CD4-positive, CD25-positive, alpha-beta regulatory T cell (primary cell): ENCODE measurements at regions not wholly inside any gene's neighbourhood (a gene's known extent, or its start where the extent isn't known, plus 50 kb on each side); places are given as distances from the start of the nearest gene placed in this dataset.

Experiments
- ATAC-seq, 2 donors: fragments of 150-1000 bp; cut with Tn5 transposase; one replicate each; pipeline ENCODE4 v1.10.0; 2021; ENCODE audit warnings: low read depth in 2 of 2, moderate number of reproducible peaks in 2 of 2, moderate library complexity in 1 of 2
- DNase-seq, 3 donors: peaks; one replicate each; pipeline versions ENCODE4 v3.0.0 to v3.0.0-alpha.2; 2012 to 2022; ENCODE audit warnings: mixed read lengths in 1 of 3
- H3K27ac ChIP-seq: one replicate; pipeline ENCODE4 v1.7.0; 2013; ENCODE audit warnings: mild to moderate bottlenecking, low read length; ENCODE audit not compliant: insufficient read depth, poor library complexity, severe bottlenecking
- H3K27me3 ChIP-seq: one replicate; pipeline ENCODE4 v1.7.0; 2013; ENCODE audit warnings: low read length; ENCODE audit not compliant: control insufficient read depth, insufficient read depth
- H3K36me3 ChIP-seq: one replicate; pipeline ENCODE4 v1.7.0; 2013; ENCODE audit warnings: mild to moderate bottlenecking, low read length, moderate library complexity; ENCODE audit not compliant: control insufficient read depth, insufficient read depth
- H3K4me1 ChIP-seq: 2 replicates; pipeline ENCODE4 v1.7.0; 2013; ENCODE audit warnings: mild to moderate bottlenecking, low read length; ENCODE audit not compliant: insufficient read depth, control insufficient read depth, poor library complexity, severe bottlenecking
- H3K4me3 ChIP-seq: one replicate; pipeline ENCODE4 v1.7.0; 2013; ENCODE audit warnings: low read depth, mild to moderate bottlenecking, low read length, moderate library complexity
- H3K9me3 ChIP-seq, 2 experiments: 1 replicate in 1 of 2; 2 replicates in 1 of 2; pipeline ENCODE4 v1.7.0; 2013; ENCODE audit warnings: low read length in 2 of 2, mild to moderate bottlenecking in 1 of 2, moderate library complexity in 1 of 2; ENCODE audit not compliant: control insufficient read depth in 2 of 2
- H3K27ac Mint-ChIP-seq, 3 donors: one replicate each; pipeline ENCODE4 v1.8.0; 2020 to 2022; ENCODE audit warnings: mild to moderate bottlenecking in 3 of 3, mixed read lengths in 3 of 3, moderate library complexity in 2 of 3
- H3K27me3 Mint-ChIP-seq: one replicate; pipeline ENCODE4 v1.8.0; 2022; ENCODE audit warnings: mild to moderate bottlenecking, mixed read lengths
- H3K36me3 Mint-ChIP-seq: one replicate; pipeline ENCODE4 v1.8.0; 2020; ENCODE audit warnings: mixed read lengths
- H3K4me1 Mint-ChIP-seq, 4 donors: one replicate each; pipeline ENCODE4 v1.8.0; 2020 to 2022; ENCODE audit warnings: mixed read lengths in 4 of 4, mild to moderate bottlenecking in 1 of 4
- H3K4me3 Mint-ChIP-seq, 4 donors: one replicate each; pipeline ENCODE4 v1.8.0; 2020 to 2022; ENCODE audit warnings: mild to moderate bottlenecking in 4 of 4, mixed read lengths in 4 of 4, moderate library complexity in 3 of 4
- H3K9me3 Mint-ChIP-seq, 7 donors: one replicate each; pipeline ENCODE4 v1.8.0; 2020 to 2022; ENCODE audit warnings: mixed read lengths in 7 of 7, mild to moderate bottlenecking in 3 of 7, moderate library complexity in 2 of 7

GRCh38 chr1:61572046-61572445, 152.9 kb downstream of the TM2D1 start:
- no peak overlapping the region for H3K27ac Mint-ChIP-seq
- Histone ChIP-seq H3K27me3 (no peaks in the 10 kb centered on the region), H3K36me3 (no peaks in the 10 kb centered on the region), H3K27ac (no peak overlapping the region), H3K4me3 (no peak overlapping the region), H3K9me3 (peaks cover 0 to under 1% of the 10 kb centered on the region in 2 experiments), H3K4me1 (no peaks in the 10 kb centered on the region)
- H3K9me3 Mint-ChIP-seq, result peaks cover 0 to 5% (median 0%) of the 10 kb centered on the region in 7 donors
- ATAC-seq (no peak), DNase-seq (no peak)
- H3K36me3 Mint-ChIP-seq, result no peaks in the 10 kb centered on the region
- H3K4me3 Mint-ChIP-seq, result no peak overlapping the region
- no peaks in the 10 kb centered on the region for H3K4me1 Mint-ChIP-seq
- H3K27me3 Mint-ChIP-seq, result peaks cover 10% of the 10 kb centered on the region

GRCh38 chr1:61570191-61570590, 154.8 kb downstream of the TM2D1 start:
- H3K9me3 Mint-ChIP-seq, result peaks cover 0 to 12% (median 3%) of the 10 kb centered on the region in 7 donors
- Histone ChIP-seq H3K9me3 (peaks cover 14 to 18% of the 10 kb centered on the region in 2 experiments), H3K36me3 (no peaks in the 10 kb centered on the region), H3K27ac (no peak overlapping the region), H3K27me3 (no peaks in the 10 kb centered on the region), H3K4me1 (no peaks in the 10 kb centered on the region), H3K4me3 (no peak overlapping the region)
- no peak for ATAC-seq
- H3K4me3 Mint-ChIP-seq, result no peak overlapping the region
- peaks cover 4% of the 10 kb centered on the region for H3K27me3 Mint-ChIP-seq
- H3K27ac Mint-ChIP-seq, result no peak overlapping the region
- H3K4me1 Mint-ChIP-seq, result no peaks in the 10 kb centered on the region
- H3K36me3 Mint-ChIP-seq, result no peaks in the 10 kb centered on the region
- no peak for DNase-seq

- Histone ChIP-seq H3K27ac (no peak overlapping the region), H3K9me3 (peaks cover 18 to 19% of the 10 kb centered on the region in 2 experiments), H3K4me3 (no peak overlapping the region), H3K36me3 (no peaks in the 10 kb centered on the region), H3K4me1 (no peaks in the 10 kb centered on the region), H3K27me3 (no peaks in the 10 kb centered on the region)
- DNase-seq (no peak), ATAC-seq (no peak)
- Mint-ChIP-seq H3K4me3 (no peak overlapping the region), H3K27me3 (no peaks in the 10 kb centered on the region), H3K36me3 (no peaks in the 10 kb centered on the region), H3K4me1 (no peaks in the 10 kb centered on the region), H3K9me3 (peaks cover 0 to 18% (median 4%) of the 10 kb centered on the region in 7 donors), H3K27ac (no peak overlapping the region)
Observed at GRCh38 chr1:61569303-61569621, 155.7 kb downstream of the TM2D1 start.

- Mint-ChIP-seq H3K27ac (no peak overlapping the region), H3K9me3 (peaks cover 0 to 18% (median 4%) of the 10 kb centered on the region in 7 donors)
Observed at GRCh38 chr1:61568460-61569302, 156.3 kb downstream of the TM2D1 start.

GRCh38 chr1:61566177-61566576, 158.8 kb downstream of the TM2D1 start:
- ATAC-seq (no peak), DNase-seq (no peak)
- Mint-ChIP-seq H3K4me3 (no peak overlapping the region), H3K36me3 (no peaks in the 10 kb centered on the region), H3K27ac (no peak overlapping the region), H3K27me3 (no peaks in the 10 kb centered on the region), H3K4me1 (no peaks in the 10 kb centered on the region), H3K9me3 (peaks cover 0 to 18% (median 4%) of the 10 kb centered on the region in 7 donors)
- Histone ChIP-seq H3K9me3 (peaks cover 18 to 19% of the 10 kb centered on the region in 2 experiments), H3K4me3 (no peak overlapping the region), H3K27ac (no peak overlapping the region), H3K4me1 (no peaks in the 10 kb centered on the region), H3K36me3 (no peaks in the 10 kb centered on the region), H3K27me3 (peaks cover 2% of the 10 kb centered on the region)

More at GRCh38 chr1:61568460-61569302, 156.3 kb downstream of the TM2D1 start:
- no peaks in the 10 kb centered on the region for H3K36me3 ChIP-seq
- ATAC-seq (no peak), DNase-seq (no peak)
- H3K27ac ChIP-seq, result no peak overlapping the region
- H3K4me1 Mint-ChIP-seq, result no peaks in the 10 kb centered on the region
- no peak overlapping the region for H3K4me3 ChIP-seq
- no peaks in the 10 kb centered on the region for H3K27me3 ChIP-seq
- H3K36me3 Mint-ChIP-seq, result no peaks in the 10 kb centered on the region
- no peaks in the 10 kb centered on the region for H3K4me1 ChIP-seq
- no peak overlapping the region for H3K4me3 Mint-ChIP-seq
- H3K27me3 Mint-ChIP-seq, result no peaks in the 10 kb centered on the region
- peaks cover 18 to 19% of the 10 kb centered on the region in 2 experiments for H3K9me3 ChIP-seq

- Mint-ChIP-seq H3K27me3 (no peaks in the 10 kb centered on the region), H3K9me3 (peaks cover 0 to 18% (median 4%) of the 10 kb centered on the region in 7 donors), H3K36me3 (no peaks in the 10 kb centered on the region), H3K4me3 (no peak overlapping the region), H3K4me1 (no peaks in the 10 kb centered on the region), H3K27ac (no peak overlapping the region)
- peaks cover 4% of the 10 kb centered on the region for H3K27me3 ChIP-seq
- no peaks in the 10 kb centered on the region for H3K4me1 ChIP-seq
- no peak overlapping the region for H3K4me3 ChIP-seq
- H3K9me3 ChIP-seq, result peaks cover 18 to 19% of the 10 kb centered on the region in 2 experiments
- H3K36me3 ChIP-seq, result no peaks in the 10 kb centered on the region
- no peak for DNase-seq
- no peak for ATAC-seq
- H3K27ac ChIP-seq, result no peak overlapping the region
Observed at GRCh38 chr1:61563611-61564010, 161.3 kb downstream of the TM2D1 start.

- Histone ChIP-seq H3K27me3 (peaks cover 4% of the 10 kb centered on the region), H3K9me3 (peaks cover 14 to 16% of the 10 kb centered on the region in 2 experiments), H3K4me3 (no peak overlapping the region), H3K27ac (no peak overlapping the region), H3K36me3 (no peaks in the 10 kb centered on the region), H3K4me1 (no peaks in the 10 kb centered on the region)
- H3K36me3 Mint-ChIP-seq, result no peaks in the 10 kb centered on the region
- peaks cover 0 to 17% (median 7%) of the 10 kb centered on the region in 7 donors for H3K9me3 Mint-ChIP-seq
- ATAC-seq (no peak), DNase-seq (no peak)
- H3K27ac Mint-ChIP-seq, result no peak overlapping the region
- H3K4me3 Mint-ChIP-seq, result no peak overlapping the region
- no peaks in the 10 kb centered on the region for H3K27me3 Mint-ChIP-seq
- no peaks in the 10 kb centered on the region for H3K4me1 Mint-ChIP-seq
Observed at GRCh38 chr1:61561666-61562065, 163.3 kb downstream of the TM2D1 start.

GRCh38 chr1:61560385-61560784, 164.6 kb downstream of the TM2D1 start:
- H3K27ac ChIP-seq, result no peak overlapping the region
- H3K36me3 ChIP-seq, result no peaks in the 10 kb centered on the region
- H3K9me3 Mint-ChIP-seq, result peaks cover 0 to 12% (median 5%) of the 10 kb centered on the region in 7 donors
- H3K9me3 ChIP-seq, result peaks cover 2 to 11% of the 10 kb centered on the region in 2 experiments
- ATAC-seq (no peak), DNase-seq (no peak)
- H3K4me1 ChIP-seq, result no peaks in the 10 kb centered on the region
- H3K27me3 Mint-ChIP-seq, result no peaks in the 10 kb centered on the region
- no peaks in the 10 kb centered on the region for H3K4me1 Mint-ChIP-seq
- H3K27me3 ChIP-seq, result peaks cover 4% of the 10 kb centered on the region
- H3K4me3 Mint-ChIP-seq, result no peak overlapping the region
- H3K27ac Mint-ChIP-seq, result no peak overlapping the region
- no peak overlapping the region for H3K4me3 ChIP-seq
- H3K36me3 Mint-ChIP-seq, result no peaks in the 10 kb centered on the region
